ENCODE measurements at regions not wholly inside any gene's neighbourhood (a gene's known extent, or its start where the extent isn't known, plus 50 kb on each side); places are given as distances from the start of the nearest gene placed in this dataset.

- H2BK5ac ChIP-seq (ENCODE audit: low read depth, low read length, poor library complexity, severe bottlenecking): no peak overlapping the region
- no peak overlapping the region for H3K23ac ChIP-seq (ENCODE audit: low read length in 2 of 2)
- no peaks in the 10 kb centered on the region for H3K36me3 ChIP-seq (ENCODE audit: control insufficient read depth in 1 of 2, insufficient read depth in 2 of 2, low read depth in 1 of 2, low read length in 2 of 2)
- H3K14ac ChIP-seq (ENCODE audit: low read length in 2 of 2): no peak overlapping the region
- H3K9me3 ChIP-seq (ENCODE audit: control insufficient read depth, low read length): no peaks in the 10 kb centered on the region
- no peaks in the 10 kb centered on the region for H3K79me1 ChIP-seq (replicated peaks; ENCODE audit: low read length, poor library complexity, severe bottlenecking)
- WGBS: 93% methylated on average over 1 of the region's 1 CpG
- H3K4me2 ChIP-seq (ENCODE audit: low read length, poor library complexity, severe bottlenecking): no peak overlapping the region
- H4K8ac ChIP-seq (ENCODE audit: low read length): no peak overlapping the region
- H3K4me1 ChIP-seq (ENCODE audit: control insufficient read depth, insufficient read depth, low read depth, low read length): no peaks in the 10 kb centered on the region
- H2AFZ ChIP-seq (ENCODE audit: low read depth, low read length): no peak overlapping the region
- no peak overlapping the region for H3K4me3 ChIP-seq (ENCODE audit: insufficient read depth in 1 of 2, low read depth in 1 of 2, low read length in 2 of 2)
- no peak overlapping the region for H3K18ac ChIP-seq (ENCODE audit: low read depth in 1 of 2, low read length in 2 of 2)
- H3K27ac ChIP-seq (ENCODE audit: low read length, poor library complexity, severe bottlenecking): no peak overlapping the region
- no peak overlapping the region for H2BK120ac ChIP-seq (ENCODE audit: low read depth, low read length)
- no peak overlapping the region for H3K4ac ChIP-seq (ENCODE audit: low read depth in 1 of 2, low read length in 2 of 2)
- DNase-seq: no peak
- H3K9ac ChIP-seq (ENCODE audit: low read length): no peak overlapping the region
- H3K27me3 ChIP-seq (ENCODE audit: control insufficient read depth in 1 of 2, insufficient read depth in 1 of 2, low read length in 2 of 2): no peaks in the 10 kb centered on the region
- no peak overlapping the region for H4K91ac ChIP-seq (ENCODE audit: low read length)
- no peak overlapping the region for H2BK15ac ChIP-seq (ENCODE audit: low read depth, poor library complexity, severe bottlenecking)
- H2BK12ac ChIP-seq (ENCODE audit: low read length in 2 of 2): no peak overlapping the region
- H2AK5ac ChIP-seq (ENCODE audit: low read length, severe bottlenecking): no peak overlapping the region
These were observed 396.6 kb downstream of the BRINP2 start for GRCh38 chr1:177567393-177567792.

DNA sequence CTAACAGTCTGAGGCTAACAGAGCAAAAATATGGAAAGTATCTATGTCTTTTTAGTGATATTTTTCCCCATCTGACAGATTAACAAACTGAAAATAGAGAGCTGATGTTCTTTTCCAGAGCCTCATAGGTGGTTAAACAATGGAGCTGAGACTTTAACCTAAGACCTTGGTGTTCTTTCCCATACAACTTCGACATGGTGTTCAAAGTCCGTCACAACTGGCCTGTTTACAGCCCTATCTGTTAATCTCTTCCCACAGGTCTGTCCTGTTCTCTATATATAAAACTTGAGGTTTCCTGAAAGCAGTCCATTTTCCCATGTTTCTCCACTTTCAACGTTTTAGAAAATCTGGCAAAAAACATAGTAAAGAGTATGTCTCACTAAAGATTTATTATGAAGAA is 395.7 kb downstream of the BRINP2 start:
- Histone ChIP-seq H3K9ac (ENCODE audit: low read length) (no peak overlapping the region), H3K27ac (ENCODE audit: low read length, poor library complexity, severe bottlenecking) (no peak overlapping the region), H3K23ac (ENCODE audit: low read length in 2 of 2) (no peak overlapping the region), H2AK5ac (ENCODE audit: low read length, severe bottlenecking) (no peak overlapping the region), H2BK15ac (ENCODE audit: low read depth, poor library complexity, severe bottlenecking) (no peak overlapping the region), H2BK120ac (ENCODE audit: low read depth, low read length) (no peak overlapping the region), H3K4me1 (ENCODE audit: control insufficient read depth, insufficient read depth, low read depth, low read length) (no peaks in the 10 kb centered on the region), H3K27me3 (ENCODE audit: control insufficient read depth in 1 of 2, insufficient read depth in 1 of 2, low read length in 2 of 2) (no peaks in the 10 kb centered on the region), H4K91ac (ENCODE audit: low read length) (no peak overlapping the region), H3K9me3 (ENCODE audit: control insufficient read depth, low read length) (no peaks in the 10 kb centered on the region), H3K14ac (ENCODE audit: low read length in 2 of 2) (no peak overlapping the region), H3K79me1 (replicated peaks; ENCODE audit: low read length, poor library complexity, severe bottlenecking) (no peaks in the 10 kb centered on the region), H3K18ac (ENCODE audit: low read depth in 1 of 2, low read length in 2 of 2) (no peak overlapping the region), H3K36me3 (ENCODE audit: control insufficient read depth in 1 of 2, insufficient read depth in 2 of 2, low read depth in 1 of 2, low read length in 2 of 2) (no peaks in the 10 kb centered on the region), H2BK5ac (ENCODE audit: low read depth, low read length, poor library complexity, severe bottlenecking) (no peak overlapping the region), H2BK12ac (ENCODE audit: low read length in 2 of 2) (no peak overlapping the region), H2AFZ (ENCODE audit: low read depth, low read length) (no peak overlapping the region), H3K4ac (ENCODE audit: low read depth in 1 of 2, low read length in 2 of 2) (no peak overlapping the region), H4K8ac (ENCODE audit: low read length) (no peak overlapping the region), H3K4me2 (ENCODE audit: low read length, poor library complexity, severe bottlenecking) (no peak overlapping the region), H3K4me3 (ENCODE audit: insufficient read depth in 1 of 2, low read depth in 1 of 2, low read length in 2 of 2) (no peak overlapping the region)
- DNase-seq: no peak
- WGBS: 64% methylated on average over 2 of the region's 3 CpGs

GRCh38 chr1:177561436-177561835 is 390.7 kb downstream of the BRINP2 start:
- no peaks in the 10 kb centered on the region for H3K36me3 ChIP-seq (ENCODE audit: control insufficient read depth in 1 of 2, insufficient read depth in 2 of 2, low read depth in 1 of 2, low read length in 2 of 2)
- no peak overlapping the region for H2BK15ac ChIP-seq (ENCODE audit: low read depth, poor library complexity, severe bottlenecking)
- peaks cover 6% of the 10 kb centered on the region for H3K9me3 ChIP-seq (ENCODE audit: control insufficient read depth, low read length)
- no peak overlapping the region for H3K4me3 ChIP-seq (ENCODE audit: insufficient read depth in 1 of 2, low read depth in 1 of 2, low read length in 2 of 2)
- no peak overlapping the region for H4K8ac ChIP-seq (ENCODE audit: low read length)
- no peaks in the 10 kb centered on the region for H3K27me3 ChIP-seq (ENCODE audit: control insufficient read depth in 1 of 2, insufficient read depth in 1 of 2, low read length in 2 of 2)
- H3K4me1 ChIP-seq (ENCODE audit: control insufficient read depth, insufficient read depth, low read depth, low read length): no peaks in the 10 kb centered on the region
- H3K4me2 ChIP-seq (ENCODE audit: low read length, poor library complexity, severe bottlenecking): no peak overlapping the region
- H3K18ac ChIP-seq (ENCODE audit: low read depth in 1 of 2, low read length in 2 of 2): no peak overlapping the region
- no peak overlapping the region for H3K14ac ChIP-seq (ENCODE audit: low read length in 2 of 2)
- no peak for DNase-seq
- no peak overlapping the region for H2AK5ac ChIP-seq (ENCODE audit: low read length, severe bottlenecking)
- no peak overlapping the region for H3K27ac ChIP-seq (ENCODE audit: low read length, poor library complexity, severe bottlenecking)
- no peak overlapping the region for H2BK120ac ChIP-seq (ENCODE audit: low read depth, low read length)
- no peak overlapping the region for H2BK5ac ChIP-seq (ENCODE audit: low read depth, low read length, poor library complexity, severe bottlenecking)
- H3K4ac ChIP-seq (ENCODE audit: low read depth in 1 of 2, low read length in 2 of 2): no peak overlapping the region
- WGBS: no CpG with 5 or more reads among the region's 1 CpG
- H2AFZ ChIP-seq (ENCODE audit: low read depth, low read length): no peak overlapping the region
- H4K91ac ChIP-seq (ENCODE audit: low read length): no peak overlapping the region
- H3K9ac ChIP-seq (ENCODE audit: low read length): no peak overlapping the region
- no peaks in the 10 kb centered on the region for H3K79me1 ChIP-seq (replicated peaks; ENCODE audit: low read length, poor library complexity, severe bottlenecking)
- H2BK12ac ChIP-seq (ENCODE audit: low read length in 2 of 2): no peak overlapping the region
- H3K23ac ChIP-seq (ENCODE audit: low read length in 2 of 2): no peak overlapping the region

DNA sequence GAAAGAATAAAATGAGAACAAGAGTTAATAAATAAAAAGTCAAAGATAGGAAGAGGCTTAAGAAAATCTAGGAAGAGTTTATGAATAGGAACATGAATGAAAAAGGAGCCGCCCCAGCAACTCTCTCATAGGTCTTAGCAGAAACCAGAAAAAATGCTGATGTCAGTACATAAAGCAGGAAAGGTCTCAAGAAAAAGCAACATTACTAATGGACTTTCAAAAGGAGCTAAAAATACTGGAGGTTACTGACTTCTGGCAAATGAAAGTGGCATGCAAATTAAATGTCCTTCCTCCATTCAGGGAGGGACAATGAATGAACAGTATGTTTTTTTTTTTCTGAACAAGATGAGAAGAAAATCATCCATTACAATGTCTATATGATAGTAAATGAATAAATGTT is 387.6 kb downstream of the BRINP2 start:
- DNase-seq: no peak
- Histone ChIP-seq H3K9ac (ENCODE audit: low read length) (no peak overlapping the region), H4K8ac (ENCODE audit: low read length) (no peak overlapping the region), H4K91ac (ENCODE audit: low read length) (no peak overlapping the region), H3K4me1 (ENCODE audit: control insufficient read depth, insufficient read depth, low read depth, low read length) (no peaks in the 10 kb centered on the region), H3K4me3 (ENCODE audit: insufficient read depth in 1 of 2, low read depth in 1 of 2, low read length in 2 of 2) (no peak overlapping the region), H3K4me2 (ENCODE audit: low read length, poor library complexity, severe bottlenecking) (no peak overlapping the region), H2AK5ac (ENCODE audit: low read length, severe bottlenecking) (no peak overlapping the region), H3K18ac (ENCODE audit: low read depth in 1 of 2, low read length in 2 of 2) (no peak overlapping the region), H2AFZ (ENCODE audit: low read depth, low read length) (no peak overlapping the region), H3K4ac (ENCODE audit: low read depth in 1 of 2, low read length in 2 of 2) (no peak overlapping the region), H2BK5ac (ENCODE audit: low read depth, low read length, poor library complexity, severe bottlenecking) (no peak overlapping the region), H3K27me3 (ENCODE audit: control insufficient read depth in 1 of 2, insufficient read depth in 1 of 2, low read length in 2 of 2) (no peaks in the 10 kb centered on the region), H3K36me3 (ENCODE audit: control insufficient read depth in 1 of 2, insufficient read depth in 2 of 2, low read depth in 1 of 2, low read length in 2 of 2) (no peaks in the 10 kb centered on the region), H3K79me1 (replicated peaks; ENCODE audit: low read length, poor library complexity, severe bottlenecking) (no peaks in the 10 kb centered on the region), H2BK120ac (ENCODE audit: low read depth, low read length) (no peak overlapping the region), H2BK12ac (ENCODE audit: low read length in 2 of 2) (no peak overlapping the region), H2BK15ac (ENCODE audit: low read depth, poor library complexity, severe bottlenecking) (no peak overlapping the region), H3K9me3 (ENCODE audit: control insufficient read depth, low read length) (peaks cover 16% of the 10 kb centered on the region), H3K23ac (ENCODE audit: low read length in 2 of 2) (no peak overlapping the region), H3K27ac (ENCODE audit: low read length, poor library complexity, severe bottlenecking) (no peak overlapping the region), H3K14ac (ENCODE audit: low read length in 2 of 2) (no peak overlapping the region)
- no CpG with 5 or more reads among the region's 1 CpG for WGBS

All from mesenchymal stem cell (in vitro differentiated cells and primary cell).